GM19025 (cell line): ENCODE measurements at regions not wholly inside any gene's neighbourhood (a gene's known extent, or its start where the extent isn't known, plus 50 kb on each side); places are given as distances from the start of the nearest gene placed in this dataset.

Experiments used
- ATAC-seq: cut with Tn5 transposase; IDR thresholded peaks from one replicate; pipeline ENCODE4 v1.9.1; 2021; ENCODE audit warnings: mild to moderate bottlenecking, low read depth, moderate library complexity; ENCODE audit not compliant: unreplicated experiment

DNA sequence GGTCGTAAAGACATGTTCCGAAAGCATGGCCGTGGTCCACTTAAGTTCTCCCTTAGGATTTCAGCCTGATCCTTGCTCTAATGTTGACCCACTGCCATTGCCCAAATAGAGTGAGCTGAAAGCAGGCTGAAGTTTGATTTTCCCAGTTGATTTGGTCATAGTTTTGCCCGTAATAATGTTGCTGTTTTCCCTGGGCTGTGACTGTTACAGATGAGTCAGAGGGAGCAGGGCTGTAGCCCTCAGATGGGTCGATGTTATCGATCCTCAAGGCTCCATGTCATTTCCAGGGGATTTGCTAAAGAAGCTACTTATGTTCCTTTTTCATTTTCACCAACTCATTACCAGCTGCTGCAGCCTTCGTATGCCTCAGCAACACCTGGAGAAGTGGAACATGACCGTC, 169.0 kb upstream of the ZFHX3 start:
- no peak for ATAC-seq

DNA sequence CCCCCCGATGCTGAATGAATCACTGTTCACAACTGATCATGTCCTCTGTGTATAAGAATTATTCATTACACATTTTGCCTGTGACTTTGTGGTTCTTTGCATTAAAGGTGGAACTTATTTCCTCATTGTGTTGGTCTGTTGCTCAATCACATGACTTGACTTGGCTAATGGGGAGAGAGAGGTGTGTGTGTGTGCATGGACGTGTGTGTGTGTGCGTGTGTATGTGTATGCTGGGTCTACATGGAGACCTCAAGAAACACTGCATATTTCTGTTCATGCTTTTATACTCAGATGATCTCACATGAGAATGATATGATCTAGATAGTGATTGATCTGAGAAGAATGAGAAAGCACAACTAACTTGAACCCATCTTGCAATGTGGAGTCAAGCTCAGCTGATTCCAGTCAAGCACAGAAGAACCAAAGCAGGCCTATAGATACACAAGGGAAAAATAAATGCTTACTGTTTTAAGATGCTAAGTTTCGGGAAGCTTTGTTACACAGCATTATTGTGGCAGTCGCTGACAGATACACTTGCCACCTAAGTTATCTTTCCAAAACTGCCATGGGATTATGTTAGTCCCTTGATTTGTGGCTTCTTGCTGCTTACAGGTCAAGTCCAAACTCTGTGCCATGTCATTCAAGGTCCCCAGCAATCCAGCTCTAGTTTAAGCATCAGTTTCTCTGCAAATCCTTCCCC, 167.9 kb upstream of the ZFHX3 start:
- ATAC-seq, result no peak

DNA sequence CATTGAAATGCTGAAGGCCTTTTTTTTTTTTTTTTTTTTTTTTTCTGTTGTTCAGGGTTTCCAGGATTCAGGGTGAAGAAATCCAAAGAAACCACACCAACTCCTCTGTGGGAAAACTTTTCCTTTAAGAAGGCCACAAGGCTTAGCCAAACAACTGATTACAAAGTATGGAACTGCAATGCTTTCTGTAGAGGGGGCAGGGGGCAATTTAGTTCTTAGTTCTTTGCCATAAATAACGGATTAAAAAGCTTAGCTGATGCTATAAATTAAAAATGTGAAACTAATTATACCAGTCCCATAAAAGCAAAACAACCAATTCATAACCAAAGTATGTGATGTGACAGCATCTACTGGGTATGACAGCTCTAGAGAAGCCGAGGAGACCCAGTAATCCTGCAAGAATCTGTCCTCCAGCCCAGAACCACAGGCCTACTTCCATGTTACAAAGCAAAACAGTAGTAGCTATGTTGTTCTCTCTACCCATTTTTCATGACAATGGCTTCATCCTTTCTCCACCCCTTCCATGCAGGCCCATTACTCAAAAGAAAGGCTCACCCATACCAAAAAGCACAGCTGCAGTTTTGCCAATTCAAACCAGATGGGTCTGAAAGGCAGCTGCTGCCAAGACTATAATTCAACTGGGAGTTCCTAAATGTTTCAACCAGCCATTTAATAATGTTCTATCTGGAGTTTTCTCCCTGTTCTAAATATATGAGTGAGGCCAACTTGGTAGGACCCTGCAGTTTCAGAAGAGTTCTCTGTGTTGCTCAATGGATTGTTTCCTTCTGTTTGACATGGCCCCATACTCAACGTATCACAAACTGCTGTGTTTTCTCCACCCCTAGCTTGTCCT, 167.1 kb upstream of the ZFHX3 start:
- no peak for ATAC-seq

DNA sequence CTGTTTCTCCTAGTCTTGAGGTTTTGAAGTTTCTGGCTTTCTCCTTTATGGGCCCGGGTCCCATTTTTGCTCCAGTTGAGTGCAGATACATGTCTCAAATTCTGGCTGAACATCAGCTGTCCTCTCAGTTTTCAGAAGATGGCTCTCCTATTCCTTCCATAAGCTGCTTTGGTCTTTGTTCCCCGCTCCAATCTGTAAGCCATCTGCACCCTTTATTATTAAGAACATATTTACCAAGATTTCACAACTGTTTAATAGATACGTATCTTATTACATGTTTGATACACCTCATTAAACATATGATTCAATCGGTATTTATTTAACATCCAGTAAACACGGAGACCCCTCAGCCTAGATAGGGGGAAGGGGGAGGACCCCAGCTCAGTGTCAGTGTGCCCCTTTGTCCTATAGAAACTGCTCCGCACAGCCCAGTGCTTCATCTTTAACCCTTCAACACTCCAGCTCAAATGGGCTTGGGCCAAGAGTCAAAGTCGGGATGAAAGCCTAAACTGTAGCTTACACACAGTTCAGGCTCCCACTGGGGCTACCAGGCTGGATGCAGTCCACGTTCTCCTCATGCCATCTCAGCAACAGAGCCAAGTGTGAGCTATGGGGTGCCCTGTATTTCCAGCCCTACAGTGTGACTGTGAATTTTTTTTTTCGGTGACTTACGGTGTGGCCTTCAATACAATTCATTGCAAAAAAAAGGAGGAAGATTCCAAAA, 166.0 kb upstream of the ZFHX3 start:
- no peak for ATAC-seq

DNA sequence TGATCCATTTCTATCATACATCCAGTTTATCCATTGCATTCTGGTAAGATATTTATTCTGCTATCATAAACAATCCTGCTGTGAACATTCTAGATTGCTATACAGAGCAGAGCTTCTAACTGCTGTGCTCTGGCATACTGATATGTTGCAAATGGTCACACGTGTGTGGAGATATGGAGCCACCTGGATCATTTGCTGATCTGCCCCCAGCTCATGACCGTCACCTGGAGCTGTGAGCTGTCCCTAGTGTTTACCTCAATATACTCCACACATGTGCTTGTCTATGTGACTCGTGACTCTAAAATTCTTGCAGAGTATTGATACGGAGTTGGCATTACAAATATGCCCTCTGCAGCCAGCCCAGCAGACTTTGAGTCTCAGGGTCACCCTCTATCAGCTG, 164.5 kb upstream of the ZFHX3 start:
- ATAC-seq, result no peak

DNA sequence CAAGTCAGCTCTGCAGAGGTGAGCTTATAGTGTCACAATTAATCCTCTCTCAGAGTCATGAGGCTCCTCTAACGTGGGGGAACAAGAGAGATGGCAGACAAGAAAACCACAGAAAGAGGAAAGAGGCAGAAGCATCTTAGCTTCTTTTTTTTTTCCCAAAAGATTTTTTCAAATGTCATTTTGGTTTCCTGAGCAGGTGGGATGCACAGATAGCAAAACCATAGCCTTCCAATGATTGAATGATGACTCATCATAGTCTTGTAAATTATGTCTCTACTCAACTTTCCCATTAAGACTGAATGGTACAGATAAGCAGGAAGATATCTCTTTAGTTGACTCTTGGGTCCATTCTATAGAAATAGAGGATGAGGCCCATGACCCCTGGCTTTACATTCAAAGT, 162.8 kb upstream of the ZFHX3 start:
- ATAC-seq, result no peak

DNA sequence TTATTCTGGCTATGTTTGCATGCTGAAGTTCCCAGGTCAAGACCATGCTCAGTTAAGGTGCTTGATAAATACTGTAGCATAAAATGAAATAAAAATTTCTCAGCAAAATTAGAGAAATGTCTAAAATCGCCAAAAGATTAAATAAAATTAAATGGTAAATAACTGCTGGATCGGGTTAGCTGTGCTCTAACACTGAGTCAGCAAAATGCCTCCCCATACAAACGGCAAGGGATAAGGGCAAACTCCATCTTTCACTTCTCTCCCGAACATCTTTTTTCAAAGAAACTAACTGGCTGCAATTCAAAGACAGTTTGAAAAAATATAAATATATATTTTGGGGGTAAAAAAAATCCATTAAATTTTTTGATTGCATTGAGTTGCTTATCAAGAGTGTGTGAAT, 162.2 kb upstream of the ZFHX3 start:
- no peak for ATAC-seq

DNA sequence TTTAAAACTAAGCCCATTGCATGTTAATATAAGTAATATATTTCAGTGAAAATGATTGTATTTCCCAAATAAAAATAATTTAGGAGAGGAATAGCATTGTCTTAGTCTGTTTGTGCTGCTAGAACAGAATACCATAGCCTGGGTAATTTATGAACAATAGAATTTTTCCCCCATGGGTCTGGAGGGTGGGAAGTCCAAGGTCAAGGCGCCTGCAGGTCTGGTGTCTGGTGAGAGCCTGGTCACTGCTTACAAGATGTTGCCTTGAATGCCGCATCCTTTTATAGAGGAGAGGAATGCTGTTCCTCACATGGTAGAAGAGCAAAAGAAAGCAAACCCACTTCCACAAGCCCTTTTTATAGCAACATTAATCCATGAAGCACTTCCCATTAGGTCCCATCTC, 161.3 kb upstream of the ZFHX3 start:
- ATAC-seq, result no peak

DNA sequence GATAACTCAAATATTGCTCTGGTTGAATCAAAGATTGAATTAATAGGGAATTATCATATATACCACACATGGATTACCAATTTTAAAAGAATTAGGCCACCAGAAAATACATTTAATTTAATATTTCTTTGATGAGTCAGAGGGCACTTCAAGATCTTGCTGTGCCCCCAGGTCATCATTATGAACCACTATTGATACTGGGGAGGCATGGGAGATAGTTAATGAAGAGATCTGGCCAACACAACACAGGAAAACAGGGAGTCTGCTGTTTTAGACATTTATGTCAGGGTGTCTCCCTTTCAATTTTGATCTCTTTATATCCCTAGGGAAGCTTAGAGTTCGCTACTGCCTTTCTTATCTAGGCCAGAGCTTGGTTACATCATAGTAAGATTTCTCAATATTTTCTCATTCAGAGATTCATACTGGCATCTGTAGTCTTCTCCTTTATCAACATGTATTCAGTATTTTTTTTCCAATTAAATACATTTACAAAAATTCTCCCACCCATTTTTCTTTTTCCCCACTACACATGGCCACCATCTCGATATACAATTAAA, 158.3 kb upstream of the ZFHX3 start:
- no peak for ATAC-seq

DNA sequence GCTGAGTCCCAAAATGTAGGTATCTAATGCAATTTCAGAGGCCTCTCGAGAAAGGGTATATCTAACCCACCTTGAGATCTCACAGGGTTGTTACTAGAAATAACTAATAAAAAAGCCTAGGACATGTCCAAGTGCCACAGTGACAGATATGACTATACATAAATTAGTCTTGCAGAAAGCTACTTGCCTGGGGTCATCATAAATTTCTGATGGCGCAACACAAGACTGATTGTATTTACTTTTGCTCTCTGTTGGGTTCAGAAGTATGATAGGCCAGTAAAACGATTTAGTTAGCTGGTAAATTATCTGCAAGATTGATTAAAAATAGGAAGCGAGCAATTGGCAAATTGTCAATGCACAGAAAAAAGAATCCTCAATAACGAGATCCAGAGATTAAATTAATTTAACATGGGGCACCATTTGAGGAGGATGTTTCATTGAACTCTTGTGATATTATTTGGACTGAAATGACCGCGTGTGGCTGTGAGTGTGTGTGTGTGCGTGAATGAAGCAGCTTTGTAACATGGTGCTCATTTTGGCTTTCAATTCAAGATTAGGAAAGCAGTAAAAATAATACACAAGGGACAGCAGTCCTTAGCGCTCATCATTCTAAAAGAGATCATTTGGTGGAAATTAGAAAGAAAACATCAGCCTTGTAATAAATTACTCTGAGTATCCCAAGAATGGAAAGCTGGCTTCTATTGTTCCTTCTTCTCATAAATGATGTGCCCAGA, 157.4 kb upstream of the ZFHX3 start:
- ATAC-seq, result no peak

DNA sequence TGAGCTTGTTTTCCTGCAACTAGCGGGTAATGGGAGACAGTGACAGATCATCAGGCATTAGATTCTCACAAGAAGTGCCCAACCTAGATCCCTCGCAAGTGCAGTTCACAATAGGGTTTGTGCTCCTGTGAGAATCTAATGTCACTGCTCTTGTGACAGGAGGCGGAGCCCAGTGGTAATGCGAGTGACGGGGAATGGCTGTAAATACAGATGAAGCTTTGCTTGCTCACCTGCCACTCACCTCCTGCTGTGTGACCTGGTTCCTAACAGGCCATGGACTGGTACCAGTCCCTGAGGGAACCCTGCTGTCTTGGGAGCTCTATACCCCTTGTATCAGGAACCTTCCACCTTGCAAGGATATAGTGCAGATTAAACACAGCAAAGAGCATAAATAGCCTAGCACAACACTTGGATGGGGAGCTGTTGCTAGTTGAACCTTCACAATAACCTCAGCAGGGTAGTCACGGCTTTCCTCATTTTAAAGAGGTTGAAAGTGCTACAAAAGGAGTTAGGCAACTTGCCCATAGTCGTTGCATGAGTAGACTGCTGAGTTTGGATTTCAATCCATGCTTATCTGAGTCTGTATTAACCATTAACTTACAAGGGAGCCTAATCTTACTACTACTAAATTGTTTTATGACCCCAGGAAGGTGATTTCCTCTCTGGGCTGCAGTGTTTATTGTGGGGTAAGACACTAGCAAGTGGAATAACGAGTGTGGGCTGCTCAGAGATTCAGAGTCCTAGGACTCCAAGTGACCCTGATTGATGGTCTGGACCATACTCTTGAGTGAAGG, 156.6 kb upstream of the ZFHX3 start:
- no peak for ATAC-seq

DNA sequence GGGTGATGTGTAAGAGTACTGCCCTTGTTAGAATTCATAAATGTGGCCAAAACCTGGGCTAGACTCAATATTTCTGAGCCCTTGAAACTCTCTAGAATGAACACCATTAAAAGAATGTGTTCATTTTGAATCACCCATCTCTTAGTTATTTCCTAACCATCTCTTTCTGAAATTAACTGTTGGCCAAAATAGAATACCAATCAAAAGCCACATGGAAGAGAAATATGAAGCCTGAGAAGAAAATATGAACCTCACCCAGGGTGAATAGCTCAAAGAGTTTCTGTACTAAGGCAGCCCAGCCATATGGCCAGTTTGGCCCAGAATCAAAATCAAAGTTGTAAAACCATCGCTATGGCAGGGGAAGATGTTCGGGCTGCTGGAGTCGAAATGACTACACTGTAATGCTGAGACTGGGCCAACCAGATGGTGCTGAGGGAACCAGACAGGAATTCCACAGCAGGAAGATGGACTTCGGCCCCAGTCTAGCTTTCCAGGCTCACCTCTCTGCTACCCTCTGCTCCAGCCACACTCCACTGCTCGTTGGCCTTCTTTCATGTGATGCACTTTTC, 154.3 kb upstream of the ZFHX3 start:
- no peak for ATAC-seq

DNA sequence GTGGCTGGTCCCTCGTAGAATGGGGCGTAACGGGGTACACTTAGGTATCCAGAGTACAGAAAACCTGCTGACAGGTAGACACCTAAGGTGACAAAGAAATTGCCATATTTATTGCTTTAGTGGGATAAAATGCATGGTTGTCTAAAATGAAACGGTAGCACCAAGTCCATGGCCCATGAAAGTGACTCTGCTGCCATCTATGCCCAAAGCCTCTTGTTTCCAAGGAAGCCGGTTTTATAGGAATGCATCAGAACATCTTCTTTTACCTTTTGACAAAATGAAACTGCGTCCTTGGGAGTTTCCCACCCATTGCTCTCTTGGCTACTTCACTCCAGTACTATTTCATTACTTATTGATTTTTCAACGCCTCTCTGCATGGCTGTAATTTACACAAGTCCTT, 151.3 kb upstream of the ZFHX3 start:
- ATAC-seq, result no peak

DNA sequence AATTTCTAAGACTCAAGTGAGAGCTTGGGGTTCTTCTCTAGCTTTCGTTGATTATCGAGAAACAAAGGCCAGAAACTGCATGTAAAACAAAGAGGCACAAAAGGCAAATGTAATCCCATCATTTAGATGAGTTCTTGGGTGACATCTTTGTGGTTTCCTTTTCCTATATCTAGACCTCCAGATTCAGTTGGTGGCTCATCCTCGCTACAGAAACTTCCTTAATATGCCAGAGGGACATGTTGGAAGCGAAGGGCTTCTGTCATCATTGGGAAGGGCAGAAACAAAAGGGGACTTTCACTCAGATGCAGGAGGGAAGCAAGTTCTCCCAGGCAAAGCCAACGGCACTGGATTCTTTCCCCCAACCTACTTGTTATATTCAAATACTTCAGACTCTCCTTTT, 150.6 kb upstream of the ZFHX3 start:
- no peak for ATAC-seq

DNA sequence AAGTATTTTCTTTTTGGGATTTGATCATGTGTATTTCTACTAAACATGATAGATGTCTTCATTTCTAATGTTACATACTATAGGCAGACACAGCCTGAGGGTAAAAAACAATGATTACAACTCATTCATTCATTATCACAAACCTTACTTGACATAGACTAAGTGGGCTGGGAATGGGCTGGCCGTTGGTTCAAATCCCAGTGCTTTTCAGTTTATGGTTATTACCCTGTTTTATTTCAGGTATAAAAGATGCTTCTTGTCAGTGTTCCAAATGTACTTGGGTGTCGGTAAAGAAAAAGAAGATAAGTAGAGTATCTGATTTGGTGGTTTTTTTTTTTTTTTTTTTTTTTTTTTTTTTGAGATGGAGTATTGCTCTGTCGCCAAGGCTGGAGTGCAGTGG, 149.7 kb upstream of the ZFHX3 start:
- ATAC-seq, result no peak

DNA sequence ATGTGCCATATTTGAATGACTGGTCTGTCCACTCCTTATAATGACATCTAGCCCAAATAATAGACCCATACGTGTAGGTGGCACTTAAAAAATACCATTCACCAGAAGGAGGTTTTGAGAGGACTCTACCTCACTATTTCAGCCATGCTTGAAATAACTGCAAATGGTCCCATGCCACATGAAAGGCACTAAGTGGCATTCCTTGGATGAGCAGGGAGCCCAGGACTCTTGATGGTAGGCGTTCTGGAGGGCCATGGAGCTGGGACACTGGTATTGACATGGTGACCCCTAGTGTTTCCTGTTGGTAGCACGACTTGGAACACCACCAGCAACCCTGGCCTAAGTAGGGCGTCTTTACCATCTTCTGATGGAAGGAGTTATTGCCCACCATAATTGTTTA, 148.7 kb upstream of the ZFHX3 start:
- no peak for ATAC-seq

DNA sequence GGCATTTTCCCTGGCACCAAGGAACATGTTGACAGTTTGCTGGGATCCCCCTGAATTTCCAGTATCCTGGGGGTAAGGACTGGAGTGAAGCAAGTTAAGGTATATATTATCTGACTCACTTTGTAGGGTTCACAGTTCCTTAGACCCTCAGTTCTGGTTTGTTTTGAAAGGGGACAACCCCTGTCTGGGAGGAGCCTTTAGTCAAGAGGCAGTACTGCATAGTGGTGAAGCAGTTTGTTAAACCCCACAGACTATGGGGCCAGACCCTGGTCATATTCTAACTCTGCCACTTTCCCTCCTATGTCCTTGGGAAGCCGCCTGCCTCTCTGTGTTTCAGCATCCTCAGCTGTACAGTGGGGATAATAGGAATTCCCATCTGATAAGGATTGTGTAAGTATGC, 145.5 kb upstream of the ZFHX3 start:
- ATAC-seq, result no peak

DNA sequence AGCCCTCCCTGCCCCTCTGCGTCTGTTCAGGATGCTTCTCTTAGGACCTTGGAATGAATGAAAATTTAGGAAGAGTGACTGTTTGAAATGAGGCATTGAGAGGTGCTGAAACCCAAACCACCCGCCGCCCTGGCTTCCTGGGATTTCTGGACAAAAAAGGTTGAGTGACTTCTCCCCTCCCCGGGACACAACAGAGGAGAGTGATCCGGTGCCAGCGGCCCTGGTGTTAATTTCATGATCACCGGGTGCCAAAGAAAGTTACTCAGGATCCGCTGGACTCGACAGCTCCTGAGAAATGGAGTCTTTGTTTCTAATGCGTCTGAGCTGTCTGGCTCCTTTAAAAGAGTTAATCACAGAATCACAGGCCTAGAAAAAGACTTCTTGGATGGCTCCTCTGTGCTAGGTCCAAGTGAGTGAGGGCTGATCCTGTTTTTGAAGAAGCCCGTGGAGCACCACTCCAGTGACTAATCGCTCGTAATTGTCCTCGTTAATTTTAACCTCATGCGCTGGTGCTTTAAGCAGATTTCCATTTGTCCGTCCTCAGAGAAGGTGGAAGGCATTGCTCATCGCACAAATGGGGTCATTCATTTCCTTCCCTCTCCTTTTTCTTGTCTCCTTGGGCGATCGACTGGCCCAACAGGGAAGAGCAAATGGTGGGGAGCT, 144.4 kb upstream of the ZFHX3 start:
- ATAC-seq, result no peak

DNA sequence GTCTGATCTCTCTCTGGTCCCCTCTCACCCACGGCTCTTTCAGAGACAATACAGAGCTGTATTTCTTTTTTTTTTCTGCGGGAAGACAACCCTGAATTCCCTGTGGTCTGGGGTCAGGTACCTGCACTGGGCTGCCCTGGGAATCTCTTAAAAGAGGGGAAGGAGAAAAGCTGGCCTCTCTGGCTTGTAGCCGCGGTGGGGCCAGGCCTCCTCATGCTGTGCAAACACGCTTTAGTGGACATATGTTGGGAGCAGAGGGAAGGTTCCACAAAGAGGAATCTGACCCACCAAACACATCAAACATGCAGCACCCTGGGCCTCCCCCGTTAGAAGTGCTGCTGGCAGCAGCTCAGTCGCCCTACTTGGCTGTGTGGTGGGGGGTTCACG, 143.7 kb upstream of the ZFHX3 start:
- no peak for ATAC-seq
